ENCODE measurements at regions not wholly inside any gene's neighbourhood (a gene's known extent, or its start where the extent isn't known, plus 50 kb on each side); places are given as distances from the start of the nearest gene placed in this dataset.

DNA sequence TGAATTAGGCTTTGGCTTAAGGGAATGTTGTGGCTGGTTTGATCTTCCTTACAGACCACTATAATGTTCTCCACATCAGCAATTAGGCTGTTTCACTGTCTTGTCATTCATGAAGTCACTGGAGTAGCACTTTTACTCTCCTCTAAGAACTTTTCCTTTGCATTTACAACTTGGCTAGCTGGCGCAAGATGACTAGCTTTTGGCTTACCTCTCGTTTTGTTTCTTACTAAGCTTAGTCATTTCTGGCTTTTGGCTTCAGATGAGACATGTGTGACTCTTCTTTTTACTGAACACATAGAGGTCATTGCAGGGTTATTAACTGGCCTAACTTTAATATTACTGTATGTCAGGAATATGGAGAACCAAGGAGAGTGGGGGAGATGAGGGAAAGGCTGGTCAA is 143.2 kb downstream of the PTCHD4 start:
- H3K36me3 ChIP-seq (replicated peaks; ENCODE audit: insufficient read depth, low read depth), result no peaks in the 10 kb centered on the region
- WGBS (ENCODE audit: low lambda C conversion rate, missing lambda C conversion rate), result 83% methylated on average over 2 of the region's 2 CpGs
- H3K79me2 ChIP-seq, result no peaks in the 10 kb centered on the region

DNA sequence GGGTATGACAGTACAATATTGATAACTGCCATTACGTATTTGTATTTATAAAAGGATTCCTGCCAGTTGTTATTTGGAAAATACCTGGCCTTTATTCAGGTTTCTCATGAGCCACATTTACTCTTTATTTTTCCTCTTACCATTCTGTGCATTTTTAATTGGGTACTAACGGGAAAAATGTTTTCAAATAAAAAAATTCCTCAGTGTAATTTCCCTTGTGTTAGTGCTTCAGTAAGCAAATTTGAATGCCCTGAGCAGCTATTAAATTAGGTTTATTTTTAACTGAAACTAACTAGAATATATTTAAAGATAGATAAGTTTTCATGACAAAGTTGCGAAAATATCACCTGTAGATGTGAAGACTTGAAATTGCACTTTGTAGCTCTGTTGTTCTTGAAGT is 146.0 kb downstream of the PTCHD4 start:
- Histone ChIP-seq H3K27ac (no peak overlapping the region), H3K9me2 (replicated peaks; ENCODE audit: insufficient read depth) (no peaks in the 10 kb centered on the region), H3K4me3 (no peak overlapping the region), H4K20me1 (ENCODE audit: insufficient read depth, poor library complexity, severe bottlenecking) (no peaks in the 10 kb centered on the region), H3K4me1 (ENCODE audit: insufficient read depth) (no peaks in the 10 kb centered on the region), H3K79me2 (no peaks in the 10 kb centered on the region), H2AFZ (no peak overlapping the region), H3K9me3 (ENCODE audit: low read depth) (no peaks in the 10 kb centered on the region), H3K4me2 (no peak overlapping the region), H3K27me3 (no peaks in the 10 kb centered on the region), H3K36me3 (replicated peaks; ENCODE audit: insufficient read depth, low read depth) (no peaks in the 10 kb centered on the region)
- DNase-seq (ENCODE audit: low spot score), result no peak
- TF ChIP-seq, protein P1, sequence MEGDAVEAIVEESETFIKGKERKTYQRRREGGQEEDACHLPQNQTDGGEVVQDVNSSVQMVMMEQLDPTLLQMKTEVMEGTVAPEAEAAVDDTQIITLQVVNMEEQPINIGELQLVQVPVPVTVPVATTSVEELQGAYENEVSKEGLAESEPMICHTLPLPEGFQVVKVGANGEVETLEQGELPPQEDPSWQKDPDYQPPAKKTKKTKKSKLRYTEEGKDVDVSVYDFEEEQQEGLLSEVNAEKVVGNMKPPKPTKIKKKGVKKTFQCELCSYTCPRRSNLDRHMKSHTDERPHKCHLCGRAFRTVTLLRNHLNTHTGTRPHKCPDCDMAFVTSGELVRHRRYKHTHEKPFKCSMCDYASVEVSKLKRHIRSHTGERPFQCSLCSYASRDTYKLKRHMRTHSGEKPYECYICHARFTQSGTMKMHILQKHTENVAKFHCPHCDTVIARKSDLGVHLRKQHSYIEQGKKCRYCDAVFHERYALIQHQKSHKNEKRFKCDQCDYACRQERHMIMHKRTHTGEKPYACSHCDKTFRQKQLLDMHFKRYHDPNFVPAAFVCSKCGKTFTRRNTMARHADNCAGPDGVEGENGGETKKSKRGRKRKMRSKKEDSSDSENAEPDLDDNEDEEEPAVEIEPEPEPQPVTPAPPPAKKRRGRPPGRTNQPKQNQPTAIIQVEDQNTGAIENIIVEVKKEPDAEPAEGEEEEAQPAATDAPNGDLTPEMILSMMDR (IDR thresholded peaks at IDR 0.05; ENCODE audit: poor library complexity), result no peak
- TF ChIP-seq EZH2 (IDR thresholded peaks at IDR 0.05; ENCODE audit: borderline replicate concordance) (no peak), EZH2phosphoT487 (IDR thresholded peaks at IDR 0.05; ENCODE audit: low read depth, severe bottlenecking, unreplicated experiment) (no peak)
- WGBS (ENCODE audit: low lambda C conversion rate, missing lambda C conversion rate), result 81% methylated on average over 3 of the region's 3 CpGs

More for the DNA sequence above, 143.2 kb downstream of the PTCHD4 start:
- Histone ChIP-seq H2AFZ (no peak overlapping the region), H3K4me1 (ENCODE audit: insufficient read depth) (no peaks in the 10 kb centered on the region), H3K9me2 (replicated peaks; ENCODE audit: insufficient read depth) (no peaks in the 10 kb centered on the region), H3K9me3 (ENCODE audit: low read depth) (no peaks in the 10 kb centered on the region), H4K20me1 (ENCODE audit: insufficient read depth, poor library complexity, severe bottlenecking) (no peaks in the 10 kb centered on the region), H3K4me2 (no peak overlapping the region), H3K27ac (no peak overlapping the region), H3K4me3 (no peak overlapping the region), H3K27me3 (no peaks in the 10 kb centered on the region)
- DNase-seq (ENCODE audit: low spot score), result no peak
- TF ChIP-seq, protein P1 (IDR thresholded peaks at IDR 0.05; ENCODE audit: poor library complexity), result no peak
- TF ChIP-seq EZH2phosphoT487 (IDR thresholded peaks at IDR 0.05; ENCODE audit: low read depth, severe bottlenecking, unreplicated experiment) (no peak), EZH2 (IDR thresholded peaks at IDR 0.05; ENCODE audit: borderline replicate concordance) (no peak)

DNA sequence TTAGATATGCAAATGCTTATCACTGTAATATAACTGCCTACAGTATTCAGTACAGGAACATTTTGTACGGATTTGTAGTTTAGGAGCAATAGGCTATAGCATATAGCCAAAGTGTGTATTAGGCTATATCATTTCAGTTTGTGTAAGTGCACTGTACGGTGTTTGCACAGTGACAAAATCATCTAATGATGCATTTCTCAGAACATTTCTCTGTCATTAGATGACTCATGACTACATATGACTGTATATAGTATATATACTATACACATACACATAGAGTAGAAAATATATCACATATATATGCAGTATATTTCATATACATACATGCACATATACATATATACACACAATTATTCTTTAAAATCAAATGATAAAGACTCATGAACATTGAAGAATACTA is 158.4 kb downstream of the PTCHD4 start:
- Histone ChIP-seq H3K27ac (no peak overlapping the region), H3K9me3 (ENCODE audit: low read depth) (no peaks in the 10 kb centered on the region), H3K4me3 (no peak overlapping the region), H3K9me2 (replicated peaks; ENCODE audit: insufficient read depth) (no peaks in the 10 kb centered on the region), H4K20me1 (ENCODE audit: insufficient read depth, poor library complexity, severe bottlenecking) (no peaks in the 10 kb centered on the region), H3K4me1 (ENCODE audit: insufficient read depth) (no peaks in the 10 kb centered on the region), H2AFZ (no peak overlapping the region), H3K4me2 (no peak overlapping the region), H3K36me3 (replicated peaks; ENCODE audit: insufficient read depth, low read depth) (no peaks in the 10 kb centered on the region), H3K27me3 (no peaks in the 10 kb centered on the region), H3K79me2 (no peaks in the 10 kb centered on the region)
- 89% methylated on average over 2 of the region's 2 CpGs for WGBS (ENCODE audit: low lambda C conversion rate, missing lambda C conversion rate)
- no peak for TF ChIP-seq EZH2phosphoT487 (IDR thresholded peaks at IDR 0.05; ENCODE audit: low read depth, severe bottlenecking, unreplicated experiment)
- TF ChIP-seq, protein P1 (IDR thresholded peaks at IDR 0.05; ENCODE audit: poor library complexity), result no peak
- TF ChIP-seq EZH2 (IDR thresholded peaks at IDR 0.05; ENCODE audit: borderline replicate concordance), result no peak
- no peak for DNase-seq (ENCODE audit: low spot score)

DNA sequence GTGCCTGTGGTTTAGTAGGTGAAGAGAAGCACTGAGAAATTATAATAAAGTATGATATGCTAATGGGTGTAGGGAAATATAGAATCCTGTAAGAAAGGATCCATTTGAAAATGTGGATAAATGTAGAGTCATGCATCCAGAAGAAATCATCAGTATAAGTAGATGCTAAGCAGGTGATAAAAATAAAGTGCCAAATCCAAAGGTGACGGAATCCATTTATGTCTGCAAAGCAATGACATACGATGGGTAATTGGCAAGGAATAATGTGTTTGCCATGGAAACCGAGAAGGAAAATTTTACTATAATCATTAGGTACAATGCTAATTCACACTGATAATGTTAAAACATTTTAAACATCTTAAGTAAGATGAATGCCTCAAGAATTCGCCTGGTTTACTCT is 163.0 kb downstream of the OPN5 start:
- no peaks in the 10 kb centered on the region for H3K27me3 ChIP-seq
- no peak for DNase-seq (ENCODE audit: low spot score)
- no peaks in the 10 kb centered on the region for H3K36me3 ChIP-seq (replicated peaks; ENCODE audit: insufficient read depth, low read depth)
- H3K4me1 ChIP-seq (ENCODE audit: insufficient read depth), result no peaks in the 10 kb centered on the region
- H4K20me1 ChIP-seq (ENCODE audit: insufficient read depth, poor library complexity, severe bottlenecking), result no peaks in the 10 kb centered on the region
- TF ChIP-seq EZH2 (IDR thresholded peaks at IDR 0.05; ENCODE audit: borderline replicate concordance), result no peak
- no peak for TF ChIP-seq EZH2phosphoT487 (IDR thresholded peaks at IDR 0.05; ENCODE audit: low read depth, severe bottlenecking, unreplicated experiment)
- TF ChIP-seq, protein P1 (IDR thresholded peaks at IDR 0.05; ENCODE audit: poor library complexity), result no peak
- H2AFZ ChIP-seq, result no peak overlapping the region
- no peaks in the 10 kb centered on the region for H3K9me3 ChIP-seq (ENCODE audit: low read depth)
- H3K27ac ChIP-seq, result no peak overlapping the region
- H3K4me2 ChIP-seq, result no peak overlapping the region
- WGBS (ENCODE audit: low lambda C conversion rate, missing lambda C conversion rate), result 87% methylated on average over 4 of the region's 4 CpGs
- no peaks in the 10 kb centered on the region for H3K9me2 ChIP-seq (replicated peaks; ENCODE audit: insufficient read depth)
- H3K4me3 ChIP-seq, result no peak overlapping the region
- no peaks in the 10 kb centered on the region for H3K79me2 ChIP-seq

All from hepatocyte (in vitro differentiated cells).